ENCODE measurements at regions not wholly inside any gene's neighbourhood (a gene's known extent, or its start where the extent isn't known, plus 50 kb on each side); places are given as distances from the start of the nearest gene placed in this dataset.

DNA sequence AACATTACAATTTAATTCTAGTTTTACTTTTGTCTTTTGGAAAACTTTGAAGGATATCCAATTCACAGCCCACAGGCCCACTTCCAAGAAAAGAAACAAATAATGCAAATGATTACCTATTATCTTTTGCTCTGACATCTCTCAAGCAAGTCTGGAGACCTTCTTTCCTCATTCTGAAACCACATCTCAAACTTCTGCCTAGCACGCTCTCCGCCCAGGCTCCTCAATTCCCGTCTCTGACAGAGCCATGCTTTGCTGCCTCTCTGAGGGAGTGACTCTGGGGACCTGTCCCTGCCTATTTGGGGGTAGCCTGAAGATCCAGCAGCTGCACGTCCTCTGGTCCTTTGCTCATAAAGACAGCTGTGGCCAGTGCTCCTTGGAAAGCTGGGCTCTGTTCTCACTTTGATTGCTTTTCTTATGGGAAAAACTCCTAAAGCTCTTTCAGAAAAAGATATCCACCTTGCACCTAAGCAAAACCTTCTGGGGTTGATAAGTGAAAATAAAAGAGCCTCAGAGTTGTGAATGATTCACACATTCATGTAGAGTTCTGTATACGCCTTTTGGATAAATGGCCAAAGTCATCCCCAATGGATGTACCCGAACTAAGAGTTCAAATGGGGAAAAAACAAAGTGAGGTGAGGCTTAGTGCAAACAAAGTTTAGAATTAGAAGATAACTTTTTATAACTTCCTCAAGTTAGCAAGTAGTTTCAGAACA is 72.4 kb upstream of the TNIP3 start (continued):
- TF ChIP-seq, protein P1, sequence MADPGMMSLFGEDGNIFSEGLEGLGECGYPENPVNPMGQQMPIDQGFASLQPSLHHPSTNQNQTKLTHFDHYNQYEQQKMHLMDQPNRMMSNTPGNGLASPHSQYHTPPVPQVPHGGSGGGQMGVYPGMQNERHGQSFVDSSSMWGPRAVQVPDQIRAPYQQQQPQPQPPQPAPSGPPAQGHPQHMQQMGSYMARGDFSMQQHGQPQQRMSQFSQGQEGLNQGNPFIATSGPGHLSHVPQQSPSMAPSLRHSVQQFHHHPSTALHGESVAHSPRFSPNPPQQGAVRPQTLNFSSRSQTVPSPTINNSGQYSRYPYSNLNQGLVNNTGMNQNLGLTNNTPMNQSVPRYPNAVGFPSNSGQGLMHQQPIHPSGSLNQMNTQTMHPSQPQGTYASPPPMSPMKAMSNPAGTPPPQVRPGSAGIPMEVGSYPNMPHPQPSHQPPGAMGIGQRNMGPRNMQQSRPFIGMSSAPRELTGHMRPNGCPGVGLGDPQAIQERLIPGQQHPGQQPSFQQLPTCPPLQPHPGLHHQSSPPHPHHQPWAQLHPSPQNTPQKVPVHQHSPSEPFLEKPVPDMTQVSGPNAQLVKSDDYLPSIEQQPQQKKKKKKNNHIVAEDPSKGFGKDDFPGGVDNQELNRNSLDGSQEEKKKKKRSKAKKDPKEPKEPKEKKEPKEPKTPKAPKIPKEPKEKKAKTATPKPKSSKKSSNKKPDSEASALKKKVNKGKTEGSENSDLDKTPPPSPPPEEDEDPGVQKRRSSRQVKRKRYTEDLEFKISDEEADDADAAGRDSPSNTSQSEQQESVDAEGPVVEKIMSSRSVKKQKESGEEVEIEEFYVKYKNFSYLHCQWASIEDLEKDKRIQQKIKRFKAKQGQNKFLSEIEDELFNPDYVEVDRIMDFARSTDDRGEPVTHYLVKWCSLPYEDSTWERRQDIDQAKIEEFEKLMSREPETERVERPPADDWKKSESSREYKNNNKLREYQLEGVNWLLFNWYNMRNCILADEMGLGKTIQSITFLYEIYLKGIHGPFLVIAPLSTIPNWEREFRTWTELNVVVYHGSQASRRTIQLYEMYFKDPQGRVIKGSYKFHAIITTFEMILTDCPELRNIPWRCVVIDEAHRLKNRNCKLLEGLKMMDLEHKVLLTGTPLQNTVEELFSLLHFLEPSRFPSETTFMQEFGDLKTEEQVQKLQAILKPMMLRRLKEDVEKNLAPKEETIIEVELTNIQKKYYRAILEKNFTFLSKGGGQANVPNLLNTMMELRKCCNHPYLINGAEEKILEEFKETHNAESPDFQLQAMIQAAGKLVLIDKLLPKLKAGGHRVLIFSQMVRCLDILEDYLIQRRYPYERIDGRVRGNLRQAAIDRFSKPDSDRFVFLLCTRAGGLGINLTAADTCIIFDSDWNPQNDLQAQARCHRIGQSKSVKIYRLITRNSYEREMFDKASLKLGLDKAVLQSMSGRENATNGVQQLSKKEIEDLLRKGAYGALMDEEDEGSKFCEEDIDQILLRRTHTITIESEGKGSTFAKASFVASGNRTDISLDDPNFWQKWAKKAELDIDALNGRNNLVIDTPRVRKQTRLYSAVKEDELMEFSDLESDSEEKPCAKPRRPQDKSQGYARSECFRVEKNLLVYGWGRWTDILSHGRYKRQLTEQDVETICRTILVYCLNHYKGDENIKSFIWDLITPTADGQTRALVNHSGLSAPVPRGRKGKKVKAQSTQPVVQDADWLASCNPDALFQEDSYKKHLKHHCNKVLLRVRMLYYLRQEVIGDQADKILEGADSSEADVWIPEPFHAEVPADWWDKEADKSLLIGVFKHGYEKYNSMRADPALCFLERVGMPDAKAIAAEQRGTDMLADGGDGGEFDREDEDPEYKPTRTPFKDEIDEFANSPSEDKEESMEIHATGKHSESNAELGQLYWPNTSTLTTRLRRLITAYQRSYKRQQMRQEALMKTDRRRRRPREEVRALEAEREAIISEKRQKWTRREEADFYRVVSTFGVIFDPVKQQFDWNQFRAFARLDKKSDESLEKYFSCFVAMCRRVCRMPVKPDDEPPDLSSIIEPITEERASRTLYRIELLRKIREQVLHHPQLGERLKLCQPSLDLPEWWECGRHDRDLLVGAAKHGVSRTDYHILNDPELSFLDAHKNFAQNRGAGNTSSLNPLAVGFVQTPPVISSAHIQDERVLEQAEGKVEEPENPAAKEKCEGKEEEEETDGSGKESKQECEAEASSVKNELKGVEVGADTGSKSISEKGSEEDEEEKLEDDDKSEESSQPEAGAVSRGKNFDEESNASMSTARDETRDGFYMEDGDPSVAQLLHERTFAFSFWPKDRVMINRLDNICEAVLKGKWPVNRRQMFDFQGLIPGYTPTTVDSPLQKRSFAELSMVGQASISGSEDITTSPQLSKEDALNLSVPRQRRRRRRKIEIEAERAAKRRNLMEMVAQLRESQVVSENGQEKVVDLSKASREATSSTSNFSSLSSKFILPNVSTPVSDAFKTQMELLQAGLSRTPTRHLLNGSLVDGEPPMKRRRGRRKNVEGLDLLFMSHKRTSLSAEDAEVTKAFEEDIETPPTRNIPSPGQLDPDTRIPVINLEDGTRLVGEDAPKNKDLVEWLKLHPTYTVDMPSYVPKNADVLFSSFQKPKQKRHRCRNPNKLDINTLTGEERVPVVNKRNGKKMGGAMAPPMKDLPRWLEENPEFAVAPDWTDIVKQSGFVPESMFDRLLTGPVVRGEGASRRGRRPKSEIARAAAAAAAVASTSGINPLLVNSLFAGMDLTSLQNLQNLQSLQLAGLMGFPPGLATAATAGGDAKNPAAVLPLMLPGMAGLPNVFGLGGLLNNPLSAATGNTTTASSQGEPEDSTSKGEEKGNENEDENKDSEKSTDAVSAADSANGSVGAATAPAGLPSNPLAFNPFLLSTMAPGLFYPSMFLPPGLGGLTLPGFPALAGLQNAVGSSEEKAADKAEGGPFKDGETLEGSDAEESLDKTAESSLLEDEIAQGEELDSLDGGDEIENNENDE (IDR thresholded peaks at IDR 0.05; ENCODE audit: insufficient replicate concordance, low read length): no peak
- TF ChIP-seq SAP30 (IDR thresholded peaks at IDR 0.05; ENCODE audit: insufficient read depth, insufficient replicate concordance, low read length): no peak
- no peak for TF ChIP-seq MAFK (IDR thresholded peaks at IDR 0.05; ENCODE audit: low read depth, low read length)
